Activated CD8-positive, alpha-beta memory T cell treated with anti-CD3 and anti-CD28 coated beads for 4 hours (primary cell): ENCODE measurements at regions not wholly inside any gene's neighbourhood (a gene's known extent, or its start where the extent isn't known, plus 50 kb on each side); places are given as distances from the start of the nearest gene placed in this dataset.
"Not testable (repeated sequence)": the region's sequence is repeated elsewhere in the genome, so short reads cannot be mapped to it uniquely, and the experiment has no call there.

ENCODE experiments used
- DNase-seq, 2 donors: peaks; one replicate each; pipeline ENCODE4 v3.0.0-alpha.2; 2020; ENCODE audit warnings: low read depth in 2 of 2

DNA sequence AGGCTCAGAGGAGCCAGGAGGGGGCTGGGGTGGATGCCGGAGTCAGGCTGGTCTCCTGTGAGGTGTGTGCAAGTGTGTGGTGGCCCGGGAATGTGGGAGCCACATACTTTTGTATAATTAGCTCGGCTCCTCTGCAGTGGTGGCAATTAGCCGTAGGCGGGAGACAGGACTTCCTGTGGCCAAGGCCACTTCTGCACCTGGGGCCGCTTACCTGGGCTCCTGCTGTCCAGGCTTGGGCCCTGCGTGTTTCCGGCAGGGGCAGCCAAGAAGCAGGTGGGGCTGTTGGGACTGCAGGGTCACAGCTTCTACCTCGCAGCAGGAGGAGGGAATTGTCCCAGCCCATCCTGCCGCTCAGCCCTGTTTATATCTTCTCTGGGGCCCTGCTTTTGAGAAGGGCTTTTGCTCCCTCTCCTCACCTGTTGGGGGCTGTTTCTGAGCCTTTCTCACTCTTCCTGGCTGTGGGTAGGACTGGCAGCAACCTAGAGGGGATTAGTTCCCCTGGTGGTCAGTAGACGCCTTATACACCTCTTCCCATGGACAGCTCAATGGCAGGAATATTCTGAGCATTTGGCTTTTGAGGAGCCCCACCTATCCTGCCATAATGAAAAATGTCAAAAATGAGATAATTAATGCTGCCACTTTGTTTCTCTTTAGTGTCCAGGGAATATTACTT is 145.4 kb upstream of the PITX1 start:
- no peak for DNase-seq

DNA sequence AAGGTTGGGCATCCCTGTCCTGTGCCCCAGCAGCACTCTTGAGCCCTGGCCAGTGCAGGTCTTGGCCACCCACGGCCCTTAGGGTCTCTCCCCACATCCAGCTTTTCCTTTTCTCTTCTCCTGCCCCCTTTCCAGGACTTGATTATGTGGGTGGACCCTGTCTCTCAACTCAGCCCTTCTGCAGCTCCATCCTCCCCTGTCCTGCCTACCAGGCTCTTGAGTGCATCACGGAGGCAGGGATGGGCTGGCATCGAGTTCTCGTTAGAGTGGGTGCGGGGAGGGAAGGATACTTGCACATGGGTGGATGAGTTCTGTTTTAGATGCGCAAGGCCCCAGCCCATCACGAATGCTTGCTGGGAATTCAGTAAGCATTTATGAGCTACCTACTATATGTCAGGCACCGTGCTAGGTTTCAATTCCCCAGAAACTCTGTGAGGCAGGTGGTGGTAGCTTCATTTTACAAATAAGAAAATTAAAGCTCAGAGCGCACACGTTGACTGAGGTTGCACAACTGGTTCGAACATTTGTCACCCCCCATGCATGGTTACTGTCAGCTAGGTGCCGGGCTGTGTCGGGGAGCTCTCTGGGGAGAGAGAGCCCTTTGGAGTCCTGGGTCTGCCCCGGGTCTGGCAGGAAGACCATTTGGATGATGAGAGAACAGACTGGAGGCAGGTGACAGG is 144.6 kb upstream of the PITX1 start:
- no peak for DNase-seq

DNA sequence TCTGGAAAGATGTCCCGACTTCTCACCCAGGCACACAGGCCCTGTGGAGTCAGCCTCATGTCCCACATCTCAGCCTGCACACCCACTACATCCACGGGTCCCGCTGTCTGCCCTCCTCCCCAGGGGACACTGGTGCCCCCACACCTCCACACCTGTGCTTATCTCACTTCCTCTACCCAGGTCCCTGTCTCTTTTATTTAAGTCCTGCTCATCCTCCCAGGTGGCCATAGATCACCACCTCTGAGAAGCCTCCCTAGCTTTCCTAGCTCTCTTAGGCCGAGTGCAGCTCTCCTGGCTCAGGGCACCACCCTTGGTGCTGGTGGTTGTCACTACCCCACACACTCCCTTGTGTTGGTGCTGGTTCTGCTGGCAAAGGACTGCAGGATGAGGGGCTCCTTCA is 143.6 kb upstream of the PITX1 start:
- DNase-seq, result no peak

DNA sequence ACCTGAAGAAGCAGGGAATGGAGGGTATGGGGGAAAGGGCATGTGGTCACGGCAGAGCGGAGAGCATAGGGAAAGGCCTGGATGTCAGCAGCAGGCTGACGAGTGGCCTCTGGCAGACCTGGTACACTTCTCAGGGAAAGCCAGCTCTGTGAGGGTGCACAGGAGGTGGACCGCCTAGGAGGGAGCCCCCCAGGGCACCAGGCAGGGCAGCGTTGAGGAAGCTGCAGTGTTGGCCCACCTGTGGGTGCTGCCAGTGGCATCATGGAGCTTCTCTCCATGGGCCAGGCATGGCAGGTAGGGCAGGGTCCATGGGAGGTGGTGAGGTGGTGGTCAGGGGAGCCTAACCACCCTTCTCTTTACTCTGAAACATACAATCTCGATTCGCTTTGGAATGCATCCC is 143.0 kb upstream of the PITX1 start:
- DNase-seq, result no peak

DNA sequence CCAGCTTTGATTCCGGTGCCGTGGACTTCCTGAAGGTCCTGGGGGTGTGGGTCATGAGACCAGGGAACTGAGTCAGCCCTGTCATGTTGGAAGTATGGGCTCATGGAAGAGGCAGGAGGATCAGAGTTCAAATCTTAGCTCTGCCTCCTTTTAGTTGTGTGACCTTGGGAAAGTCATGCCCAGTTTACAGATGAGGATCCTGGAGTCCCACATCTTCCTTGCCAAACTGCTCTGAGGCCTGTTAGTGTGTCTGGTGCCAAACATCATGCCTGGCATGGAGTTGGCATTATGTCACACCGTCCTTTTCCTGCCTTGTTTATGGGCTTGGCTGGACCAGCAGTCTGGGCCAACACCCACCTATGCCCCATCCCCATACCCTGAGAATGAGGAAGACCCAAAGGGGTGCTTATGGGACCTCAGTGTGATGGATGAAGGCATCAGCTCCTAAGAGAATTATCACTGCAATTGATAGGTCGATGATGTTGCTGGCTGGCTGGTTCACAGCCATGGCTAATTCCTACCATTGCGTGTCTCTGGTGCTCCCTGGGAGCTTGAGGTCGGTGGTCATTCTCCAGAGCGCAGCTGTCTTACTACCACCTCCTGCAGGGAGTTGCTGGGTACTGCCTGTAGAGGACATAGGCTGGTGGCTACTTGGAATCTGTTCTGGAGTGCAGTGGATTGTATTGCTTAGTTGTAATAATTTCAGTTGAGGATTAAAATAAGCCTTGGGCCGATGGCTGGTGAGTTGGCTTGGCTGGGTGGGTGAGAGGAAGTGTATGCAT is 140.5 kb upstream of the PITX1 start:
- DNase-seq, result no peak

DNA sequence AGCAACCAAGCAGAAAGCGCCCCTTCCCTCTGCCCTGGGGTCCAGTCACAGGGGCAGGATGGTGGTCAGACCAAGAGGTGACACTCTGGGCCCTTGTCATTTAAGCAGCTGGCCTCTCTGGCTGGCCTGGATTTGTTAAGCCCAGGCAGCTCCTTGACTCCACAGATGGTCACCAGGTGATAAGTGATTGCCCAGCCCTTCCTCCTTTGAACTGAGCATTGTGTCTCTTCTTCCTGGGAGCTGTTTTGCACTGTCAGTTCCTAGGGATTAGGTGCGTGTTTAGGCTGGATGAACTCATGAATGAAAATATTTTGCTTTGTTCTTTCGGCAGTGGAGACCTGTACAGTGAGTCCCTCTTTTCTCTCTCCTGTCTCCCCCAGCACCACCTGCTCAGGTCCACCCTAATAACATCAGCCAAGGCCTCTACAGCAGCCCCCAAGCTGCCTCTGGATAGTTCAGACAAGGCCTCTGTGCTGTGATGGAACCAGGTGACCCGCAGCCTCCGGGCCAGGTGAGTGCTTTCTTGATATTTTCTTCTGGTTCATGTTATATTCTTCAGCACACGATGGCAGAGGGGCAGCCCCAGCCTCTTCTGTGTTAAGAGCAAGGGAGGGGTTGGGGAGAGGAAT is 139.7 kb upstream of the PITX1 start:
- no peak for DNase-seq

DNA sequence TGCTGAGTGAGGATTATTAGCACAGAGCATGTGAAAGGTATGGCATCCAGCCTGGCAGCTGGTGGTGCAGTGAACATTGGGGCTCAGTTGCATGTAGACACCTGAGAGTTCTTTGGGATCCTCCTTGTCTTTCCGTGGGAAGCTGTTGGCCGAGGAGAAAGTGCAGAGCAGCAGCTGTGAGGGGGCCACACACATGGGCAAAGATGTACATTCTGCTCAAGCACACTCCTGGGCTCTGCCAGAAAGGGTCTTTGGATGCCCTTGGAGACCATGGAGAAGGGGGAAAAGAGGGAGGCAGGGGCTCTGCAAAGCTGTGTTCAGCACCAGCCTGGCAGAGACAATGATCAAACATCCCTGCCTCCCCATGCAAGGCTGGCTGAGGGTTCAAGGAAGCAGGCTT is 138.7 kb upstream of the PITX1 start:
- no peak for DNase-seq

DNA sequence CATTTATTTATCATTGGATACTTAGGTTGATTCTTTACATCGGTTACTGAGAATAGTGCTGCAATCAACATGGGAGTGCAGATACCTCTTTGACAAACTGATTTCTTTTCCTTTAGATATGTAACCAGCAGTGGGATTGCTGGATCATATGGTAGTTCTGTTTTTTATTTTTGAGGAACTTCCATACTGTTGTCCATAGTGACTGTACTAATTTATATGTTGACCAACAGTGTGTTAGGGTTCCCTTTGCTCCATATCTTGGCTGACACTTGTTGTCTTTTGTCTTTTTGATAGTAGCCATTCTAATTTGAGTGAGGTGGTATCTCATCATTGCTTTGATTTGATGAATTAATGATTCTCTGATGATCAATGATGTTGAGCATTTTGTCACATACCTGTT is 137.3 kb upstream of the PITX1 start:
- DNase-seq, result no peak

DNA sequence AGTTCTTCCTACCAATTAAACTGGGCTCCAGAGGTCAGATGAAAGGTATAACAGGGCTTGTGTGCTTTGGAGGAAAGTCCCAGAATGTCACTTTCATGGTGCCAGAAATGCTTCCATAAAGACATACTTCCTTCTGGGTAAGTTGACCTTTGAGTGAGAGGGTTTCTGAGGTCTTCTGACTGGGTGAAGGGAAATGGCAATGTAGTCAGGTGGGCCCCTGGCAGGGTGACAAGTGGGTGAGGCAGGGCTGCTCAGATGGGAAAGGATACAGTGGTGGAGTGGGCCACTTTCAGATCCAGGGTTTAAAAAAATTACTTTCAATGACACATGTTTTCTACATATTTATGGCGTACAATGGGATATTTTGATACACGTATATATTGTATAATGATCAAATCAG is 136.5 kb upstream of the PITX1 start:
- no peak for DNase-seq

DNA sequence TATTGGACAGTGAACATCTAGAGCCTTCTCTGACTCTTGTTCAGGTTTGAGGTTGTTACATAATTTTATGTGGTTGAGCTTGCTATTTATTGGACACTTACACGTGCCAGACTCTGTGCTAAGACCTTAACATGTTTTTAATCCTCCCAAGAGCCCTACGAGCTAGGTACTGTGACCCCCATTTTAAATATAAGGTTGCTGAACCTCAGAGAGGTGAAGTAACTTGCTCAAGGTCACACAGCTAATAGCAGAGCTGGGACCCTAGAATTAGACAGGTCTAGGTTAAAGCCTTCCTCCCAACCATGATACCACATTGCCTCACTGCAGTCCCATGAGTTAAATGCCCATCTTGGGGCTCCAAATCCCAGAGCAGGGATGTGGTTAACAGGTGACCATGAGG is 135.7 kb upstream of the PITX1 start:
- no peak for DNase-seq

DNA sequence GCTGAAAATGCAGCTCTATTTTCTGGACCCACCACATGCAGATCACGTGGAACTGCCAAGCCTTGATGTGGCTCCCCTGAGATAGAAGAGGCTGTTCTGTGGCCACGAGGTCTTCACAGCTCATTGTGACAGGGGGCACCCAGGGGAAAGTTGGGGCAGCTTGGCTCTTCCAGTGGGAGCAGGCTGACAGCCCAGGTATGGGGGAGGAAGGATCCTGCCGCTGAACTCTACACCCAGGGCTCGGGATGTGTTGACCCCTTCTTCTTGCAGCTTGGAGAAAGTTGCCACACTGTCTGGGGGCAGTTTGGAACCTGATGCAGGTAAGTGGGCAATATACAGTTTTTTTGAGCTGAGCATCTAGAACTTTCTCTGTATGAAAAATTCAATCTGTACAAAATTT is 133.6 kb upstream of the PITX1 start:
- DNase-seq, result no peak

DNA sequence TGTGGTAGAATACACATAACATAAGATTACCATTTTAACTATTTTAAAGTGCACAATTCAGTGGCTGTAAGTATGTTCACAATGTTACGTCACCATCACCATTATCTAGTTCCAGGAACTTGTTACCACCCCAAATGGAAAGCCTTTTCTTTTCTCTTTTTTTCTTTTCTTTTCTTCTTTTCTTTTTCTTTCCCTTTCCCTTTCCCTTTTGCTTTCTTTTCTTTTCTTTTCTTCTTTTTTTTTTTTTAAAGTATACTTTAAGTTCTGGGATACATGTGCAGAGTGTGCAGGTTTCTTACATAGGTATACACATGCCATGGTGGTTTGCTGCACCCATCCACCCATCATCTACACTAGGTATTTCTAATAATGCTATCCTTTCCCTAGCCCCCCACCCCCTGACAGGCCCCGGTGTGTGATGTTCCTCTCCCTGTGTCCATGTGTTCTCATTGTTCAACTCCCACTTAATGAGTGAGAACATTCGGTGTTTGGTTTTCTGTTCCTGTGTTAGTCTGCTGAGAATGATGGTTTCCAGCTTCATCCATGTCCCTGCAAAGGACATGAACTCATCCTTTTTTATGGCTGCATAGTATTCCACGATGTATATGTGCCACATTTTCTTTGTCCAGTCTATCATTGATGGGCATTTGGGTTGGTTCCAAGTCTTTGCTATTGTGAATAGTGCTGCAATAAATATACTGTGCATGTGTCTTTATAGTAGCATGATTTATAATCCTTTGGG is 131.0 kb upstream of the PITX1 start:
- not testable (repeated sequence) for DNase-seq

DNA sequence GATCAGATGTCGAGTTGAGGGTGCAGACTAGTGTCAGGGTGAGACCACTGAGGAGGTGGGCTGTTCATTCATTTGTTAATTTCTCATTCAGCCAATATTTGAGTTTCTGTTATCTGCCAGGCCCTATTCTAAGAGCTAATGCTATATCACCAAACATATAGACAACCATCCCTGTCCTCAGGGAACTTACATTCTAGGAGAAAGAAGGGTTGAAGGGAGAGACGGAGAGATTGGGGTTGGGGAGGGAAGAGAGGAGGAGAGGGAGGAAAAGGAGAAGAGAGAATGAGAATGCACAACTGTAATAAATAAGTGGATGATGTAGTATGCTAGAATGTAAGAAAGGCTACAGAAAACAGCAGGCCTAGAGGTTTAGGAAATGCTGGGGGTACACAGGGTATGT is 129.9 kb upstream of the PITX1 start:
- no peak for DNase-seq

DNA sequence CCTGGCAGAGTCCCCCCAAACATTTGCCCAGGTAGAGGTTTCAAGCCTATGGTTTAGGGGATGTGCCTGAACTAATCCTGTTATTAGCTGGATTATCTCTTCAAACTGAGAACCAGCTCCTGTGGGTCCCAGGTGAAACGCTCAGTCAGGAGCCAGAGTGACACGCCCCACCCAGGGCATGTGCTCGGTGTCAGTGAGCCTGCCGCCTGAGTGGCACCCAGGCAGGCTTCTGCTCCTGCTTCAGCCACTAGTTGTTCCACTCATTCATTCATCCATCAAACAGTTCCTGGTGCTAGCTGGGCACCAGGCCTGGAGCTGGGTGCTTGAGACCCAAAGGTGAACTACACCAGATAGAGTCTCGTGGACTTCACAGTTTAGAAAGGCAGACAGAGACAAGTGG is 129.4 kb upstream of the PITX1 start:
- no peak for DNase-seq

DNA sequence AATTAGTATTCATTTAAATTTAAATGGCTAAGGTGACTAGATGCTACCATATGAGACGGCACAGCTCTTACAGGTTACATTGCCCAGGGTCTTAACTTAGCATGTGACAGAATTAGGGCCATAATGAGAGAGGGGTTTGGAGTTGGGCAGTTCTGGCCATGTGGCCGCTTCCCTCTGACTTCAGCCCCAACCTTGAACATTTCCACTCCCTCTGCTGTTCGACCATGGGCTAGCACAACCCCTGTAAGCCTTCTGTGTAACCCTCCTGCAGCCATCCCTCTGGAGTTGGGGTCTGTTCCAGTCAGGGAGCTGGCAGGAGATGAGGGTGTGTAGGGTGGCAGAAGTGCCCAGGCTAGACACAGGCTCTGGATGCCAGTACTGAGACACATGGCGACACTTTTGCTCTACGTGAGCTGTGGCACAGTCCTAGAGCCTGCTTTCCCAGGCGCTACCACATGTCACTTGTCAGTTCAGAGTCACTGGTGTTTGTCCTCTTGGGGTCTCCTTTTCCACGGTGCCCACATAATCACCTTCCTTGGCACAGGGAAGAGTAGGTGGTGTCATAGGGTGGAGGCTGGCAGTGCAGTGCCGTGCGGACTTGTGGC is 128.7 kb upstream of the PITX1 start:
- DNase-seq, result no peak

DNA sequence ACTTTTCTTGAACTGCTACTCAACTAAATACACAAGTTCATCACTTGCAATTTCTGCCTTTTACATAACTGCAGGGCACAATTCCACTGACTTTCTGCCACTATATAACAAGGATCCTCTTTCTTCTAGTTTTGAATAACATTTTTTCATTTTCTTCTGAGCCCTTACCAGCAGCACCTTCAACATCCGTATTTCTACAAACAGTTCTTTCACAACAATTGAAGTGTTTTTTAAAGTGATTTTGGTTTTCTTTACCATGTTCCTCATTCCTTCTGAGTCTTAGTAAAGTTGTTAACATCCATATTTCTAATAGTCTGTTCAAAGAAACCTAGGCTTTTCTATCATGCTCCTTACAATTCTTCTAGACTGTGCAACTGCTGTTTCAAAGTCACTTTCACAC is 127.2 kb upstream of the PITX1 start:
- no peak for DNase-seq

DNA sequence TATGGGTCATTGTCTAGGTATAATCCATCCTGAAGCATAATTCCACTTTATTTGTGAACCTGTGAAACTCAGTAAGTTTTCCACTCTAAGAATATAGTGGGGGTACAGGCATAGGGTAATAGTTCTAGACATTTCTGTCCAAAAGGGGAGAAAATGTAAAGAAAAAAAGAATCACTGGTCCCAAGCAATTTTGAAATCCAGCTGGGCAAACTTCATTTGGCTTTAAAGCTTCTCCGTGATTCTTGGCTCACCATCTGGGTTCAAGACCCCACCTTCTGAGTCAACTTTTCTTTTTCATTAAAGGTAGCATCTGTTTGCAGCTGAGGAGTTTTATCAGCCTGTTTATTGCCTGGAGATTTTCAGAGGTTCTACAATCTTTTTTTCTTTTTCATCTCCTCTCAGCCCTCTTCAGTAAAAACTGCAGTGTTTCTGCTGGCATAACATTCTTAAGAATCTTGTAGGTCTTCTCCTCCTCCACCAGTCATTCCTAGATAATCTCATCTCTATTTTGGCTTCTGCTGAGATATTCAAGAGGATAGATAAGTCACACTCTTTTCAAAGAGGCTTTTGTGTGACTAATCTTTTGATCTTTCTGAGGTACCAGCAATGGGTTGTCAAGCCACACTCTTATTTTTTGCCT is 126.1 kb upstream of the PITX1 start:
- no peak for DNase-seq

DNA sequence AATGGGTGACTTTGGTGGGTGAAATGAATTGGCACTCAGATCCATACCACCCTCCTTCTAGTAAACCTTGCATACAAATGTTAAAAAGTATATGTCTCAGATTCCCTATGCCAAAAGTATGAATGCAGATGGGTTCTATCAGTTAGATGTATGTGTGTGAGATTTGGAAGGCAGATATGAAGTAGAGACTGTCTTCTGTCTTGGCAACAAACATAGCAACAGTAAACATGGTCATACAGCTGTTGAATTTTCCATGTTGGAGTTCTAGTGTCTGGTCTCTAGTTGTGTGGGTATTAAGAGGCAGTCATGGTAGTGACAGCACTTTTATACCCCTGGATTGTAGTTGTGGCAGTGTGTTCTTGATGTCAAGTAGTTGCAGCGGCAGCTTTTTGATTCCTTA is 125.6 kb upstream of the PITX1 start:
- DNase-seq, result no peak

DNA sequence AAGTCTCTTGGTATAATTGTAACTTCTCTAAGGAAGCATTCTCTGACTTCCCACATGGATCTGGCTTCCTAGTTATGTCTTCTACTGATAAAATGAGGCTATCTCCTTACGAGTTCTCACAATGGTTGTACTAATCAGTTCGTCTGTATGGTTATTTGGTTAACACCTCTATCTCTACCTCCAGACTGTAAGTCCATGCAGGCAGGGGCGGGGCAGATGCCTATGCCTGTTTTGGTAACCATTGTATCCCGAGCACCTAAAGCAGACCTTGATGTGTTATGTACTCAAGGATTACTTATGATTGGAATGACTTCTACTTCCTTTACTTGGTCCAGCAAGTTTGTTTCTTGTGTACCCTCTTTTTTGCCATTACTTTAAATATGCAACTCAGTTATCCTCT is 125.0 kb upstream of the PITX1 start:
- DNase-seq, result no peak

DNA sequence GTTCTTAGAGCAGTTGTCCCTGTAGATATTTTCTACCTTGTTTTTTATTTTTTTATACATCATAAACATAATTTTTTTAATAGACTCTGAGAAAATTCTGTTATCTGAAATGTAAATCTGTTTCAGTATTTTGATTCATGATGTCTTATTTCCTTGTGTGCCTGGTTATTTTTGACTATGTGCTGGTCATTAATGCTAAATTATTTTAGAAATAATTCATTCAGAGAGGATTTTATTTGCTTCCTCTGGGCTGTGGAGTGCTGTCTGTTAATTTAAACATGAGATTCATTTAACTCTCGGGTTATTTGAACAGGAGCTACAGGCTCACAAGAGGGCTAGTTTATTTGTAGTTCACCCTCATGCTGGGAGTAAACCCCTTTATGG is 124.3 kb upstream of the PITX1 start:
- no peak for DNase-seq
